Fibroblast of gingiva (primary cell): ENCODE measurements at regions not wholly inside any gene's neighbourhood (a gene's known extent, or its start where the extent isn't known, plus 50 kb on each side); places are given as distances from the start of the nearest gene placed in this dataset.

Source experiments
- DNase-seq: peaks from one replicate; pipeline ENCODE4 v3.0.0-alpha.2; 2011; ENCODE audit warnings: low read depth

GRCh38 chr13:68028701-68029100, 798.6 kb upstream of the PCDH9 start:
- DNase-seq, result no peak

GRCh38 chr13:68027306-68027705, 797.2 kb upstream of the PCDH9 start:
- DNase-seq, result no peak

GRCh38 chr13:68026077-68026476, 795.9 kb upstream of the PCDH9 start:
- no peak for DNase-seq

- no peak for DNase-seq
Measured at GRCh38 chr13:68025604-68026003, 795.5 kb upstream of the PCDH9 start.

- DNase-seq, result no peak
Measured at GRCh38 chr13:68023838-68024581, 793.9 kb upstream of the PCDH9 start.

- DNase-seq, result no peak
Measured at GRCh38 chr13:68019901-68020300, 789.8 kb upstream of the PCDH9 start.

- no peak for DNase-seq
Measured at GRCh38 chr13:68009546-68009945, 779.4 kb upstream of the PCDH9 start.

- DNase-seq, result no peak
Measured at GRCh38 chr13:68007576-68007975, 777.4 kb upstream of the PCDH9 start.

GRCh38 chr13:67996101-67996500, 766.0 kb upstream of the PCDH9 start:
- DNase-seq, result no peak

- no peak for DNase-seq
Measured at GRCh38 chr13:67990868-67991267, 760.7 kb upstream of the PCDH9 start.

GRCh38 chr13:67986234-67986633, 756.1 kb upstream of the PCDH9 start:
- no peak for DNase-seq

- DNase-seq, result peak; percentile 33
Measured at GRCh38 chr13:67977066-67977465, 746.9 kb upstream of the PCDH9 start.

- no peak for DNase-seq
Measured at GRCh38 chr13:67971291-67971690, 741.2 kb upstream of the PCDH9 start.

GRCh38 chr13:67967031-67967430, 736.9 kb upstream of the PCDH9 start:
- DNase-seq, result no peak

GRCh38 chr13:67966065-67966464, 735.9 kb upstream of the PCDH9 start:
- no peak for DNase-seq

GRCh38 chr13:67964986-67965385, 734.9 kb upstream of the PCDH9 start:
- no peak for DNase-seq

GRCh38 chr13:67964091-67964490, 734.0 kb upstream of the PCDH9 start:
- DNase-seq, result no peak

- no peak for DNase-seq
Measured at GRCh38 chr13:67961331-67961730, 731.2 kb upstream of the PCDH9 start.

GRCh38 chr13:67951431-67951830, 721.3 kb upstream of the PCDH9 start:
- no peak for DNase-seq

GRCh38 chr13:67950603-67951002, 720.5 kb upstream of the PCDH9 start:
- DNase-seq, result no peak

- DNase-seq, result no peak
Measured at GRCh38 chr13:67946131-67946530, 716.0 kb upstream of the PCDH9 start.

GRCh38 chr13:67943116-67943515, 713.0 kb upstream of the PCDH9 start:
- no peak for DNase-seq

- DNase-seq, result no peak
Measured at GRCh38 chr13:67935626-67936025, 705.5 kb upstream of the PCDH9 start.

GRCh38 chr13:67934617-67935330, 704.6 kb upstream of the PCDH9 start:
- no peak for DNase-seq
